ENCODE measurements at regions not wholly inside any gene's neighbourhood (a gene's known extent, or its start where the extent isn't known, plus 50 kb on each side); places are given as distances from the start of the nearest gene placed in this dataset.

DNA sequence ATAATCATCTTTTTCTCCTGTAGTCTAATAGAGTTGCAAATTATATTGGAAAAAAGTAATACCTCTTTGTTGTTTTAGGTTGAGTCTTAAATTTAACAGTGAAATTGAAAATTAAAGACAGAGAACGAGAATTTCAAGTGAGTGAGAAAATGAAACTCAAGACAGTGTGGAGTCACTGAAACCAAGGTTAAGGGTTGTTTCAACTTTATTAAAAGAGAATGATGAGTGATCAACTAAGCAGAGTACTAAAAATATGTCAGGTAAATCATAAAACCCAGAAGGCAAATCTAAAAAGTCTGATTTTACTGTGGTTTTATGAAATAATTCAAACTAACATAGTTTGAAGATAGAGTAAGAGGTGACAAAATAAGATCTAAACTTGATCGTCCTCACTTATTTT, 782.5 kb upstream of the SEMA6D start:
- H3K27ac Mint-ChIP-seq (ENCODE audit: unreplicated experiment), result no peak overlapping the region
- DNase-seq (ENCODE audit: low read depth) (no peak), FAIRE-seq (peak; percentile 9)
- no peaks in the 10 kb centered on the region for H3K36me3 ChIP-seq (ENCODE audit: insufficient read depth, low read length)
- peaks cover 2% of the 10 kb centered on the region for H3K9me3 ChIP-seq (ENCODE audit: insufficient read depth, low read depth, low read length)
- no peak overlapping the region for H2AFZ ChIP-seq (ENCODE audit: low read depth, low read length)
- H3K4me1 ChIP-seq (ENCODE audit: insufficient read depth, low read length), result no peaks in the 10 kb centered on the region
- no peaks in the 10 kb centered on the region for H3K27me3 ChIP-seq (ENCODE audit: insufficient read depth, low read length)
- H3K36me3 Mint-ChIP-seq (ENCODE audit: low read depth, unreplicated experiment), result no peaks in the 10 kb centered on the region
- no peak for TF ChIP-seq EZH2 (IDR thresholded peaks at IDR 0.05; ENCODE audit: insufficient read depth, low read length)
- TF ChIP-seq, protein P1, sequence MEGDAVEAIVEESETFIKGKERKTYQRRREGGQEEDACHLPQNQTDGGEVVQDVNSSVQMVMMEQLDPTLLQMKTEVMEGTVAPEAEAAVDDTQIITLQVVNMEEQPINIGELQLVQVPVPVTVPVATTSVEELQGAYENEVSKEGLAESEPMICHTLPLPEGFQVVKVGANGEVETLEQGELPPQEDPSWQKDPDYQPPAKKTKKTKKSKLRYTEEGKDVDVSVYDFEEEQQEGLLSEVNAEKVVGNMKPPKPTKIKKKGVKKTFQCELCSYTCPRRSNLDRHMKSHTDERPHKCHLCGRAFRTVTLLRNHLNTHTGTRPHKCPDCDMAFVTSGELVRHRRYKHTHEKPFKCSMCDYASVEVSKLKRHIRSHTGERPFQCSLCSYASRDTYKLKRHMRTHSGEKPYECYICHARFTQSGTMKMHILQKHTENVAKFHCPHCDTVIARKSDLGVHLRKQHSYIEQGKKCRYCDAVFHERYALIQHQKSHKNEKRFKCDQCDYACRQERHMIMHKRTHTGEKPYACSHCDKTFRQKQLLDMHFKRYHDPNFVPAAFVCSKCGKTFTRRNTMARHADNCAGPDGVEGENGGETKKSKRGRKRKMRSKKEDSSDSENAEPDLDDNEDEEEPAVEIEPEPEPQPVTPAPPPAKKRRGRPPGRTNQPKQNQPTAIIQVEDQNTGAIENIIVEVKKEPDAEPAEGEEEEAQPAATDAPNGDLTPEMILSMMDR (IDR thresholded peaks at IDR 0.05; ENCODE audit: insufficient read depth, low read depth, low read length), result no peak
- no peak overlapping the region for H3K4me2 ChIP-seq (ENCODE audit: low read length)
- H3K9me3 Mint-ChIP-seq (ENCODE audit: unreplicated experiment), result no peaks in the 10 kb centered on the region
- H3K27me3 Mint-ChIP-seq (ENCODE audit: low read depth, unreplicated experiment), result no peaks in the 10 kb centered on the region
- no peak overlapping the region for H3K27ac ChIP-seq (ENCODE audit: low read depth, low read length)
- H3K9ac ChIP-seq (ENCODE audit: low read length), result no peak overlapping the region
- H3K4me1 Mint-ChIP-seq (ENCODE audit: low read depth, unreplicated experiment), result no peaks in the 10 kb centered on the region
- no peaks in the 10 kb centered on the region for H4K20me1 ChIP-seq (ENCODE audit: insufficient read depth, low read length)
- H3K4me3 ChIP-seq (ENCODE audit: insufficient read depth, low read depth, low read length), result no peak overlapping the region
- no peaks in the 10 kb centered on the region for H3K79me2 ChIP-seq (ENCODE audit: insufficient read depth, low read length)
- H3K4me3 Mint-ChIP-seq (ENCODE audit: unreplicated experiment), result no peak overlapping the region

DNA sequence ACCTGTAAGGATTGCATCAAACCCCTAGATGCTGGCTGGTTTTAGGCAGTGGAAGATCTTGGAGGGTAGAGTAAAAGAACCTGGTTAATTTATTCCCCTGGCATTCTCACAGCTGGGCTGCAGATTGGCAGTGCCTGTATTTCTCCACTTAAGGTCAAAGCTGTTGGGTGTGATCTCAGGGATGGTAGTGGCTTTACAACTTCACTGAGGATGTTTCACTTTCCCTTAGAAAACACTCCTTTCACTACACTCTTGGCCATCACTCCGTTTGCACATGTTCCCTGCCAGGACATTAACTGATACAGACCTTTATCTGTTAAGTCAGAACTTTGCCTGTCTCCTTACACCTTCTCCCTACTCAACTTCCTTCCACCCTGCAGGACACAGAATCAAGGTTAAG, 779.1 kb upstream of the SEMA6D start:
- Histone ChIP-seq H3K4me3 (ENCODE audit: insufficient read depth, low read depth, low read length) (no peak overlapping the region), H3K27ac (ENCODE audit: low read depth, low read length) (no peak overlapping the region), H3K4me1 (ENCODE audit: insufficient read depth, low read length) (no peaks in the 10 kb centered on the region), H3K4me2 (ENCODE audit: low read length) (no peak overlapping the region), H4K20me1 (ENCODE audit: insufficient read depth, low read length) (no peaks in the 10 kb centered on the region), H3K9me3 (ENCODE audit: insufficient read depth, low read depth, low read length) (peaks cover 2% of the 10 kb centered on the region), H2AFZ (ENCODE audit: low read depth, low read length) (no peak overlapping the region), H3K27me3 (ENCODE audit: insufficient read depth, low read length) (no peaks in the 10 kb centered on the region), H3K36me3 (ENCODE audit: insufficient read depth, low read length) (no peaks in the 10 kb centered on the region), H3K9ac (ENCODE audit: low read length) (no peak overlapping the region), H3K79me2 (ENCODE audit: insufficient read depth, low read length) (no peaks in the 10 kb centered on the region)
- DNase-seq (ENCODE audit: low read depth) (no peak), FAIRE-seq (no peak)
- no peak overlapping the region for H3K27ac Mint-ChIP-seq (ENCODE audit: unreplicated experiment)
- no peaks in the 10 kb centered on the region for H3K36me3 Mint-ChIP-seq (ENCODE audit: low read depth, unreplicated experiment)
- no peaks in the 10 kb centered on the region for H3K9me3 Mint-ChIP-seq (ENCODE audit: unreplicated experiment)
- no peak overlapping the region for H3K4me3 Mint-ChIP-seq (ENCODE audit: unreplicated experiment)
- TF ChIP-seq, protein P1 (IDR thresholded peaks at IDR 0.05; ENCODE audit: insufficient read depth, low read depth, low read length), result no peak
- TF ChIP-seq EZH2 (IDR thresholded peaks at IDR 0.05; ENCODE audit: insufficient read depth, low read length), result no peak
- H3K4me1 Mint-ChIP-seq (ENCODE audit: low read depth, unreplicated experiment), result no peaks in the 10 kb centered on the region
- H3K27me3 Mint-ChIP-seq (ENCODE audit: low read depth, unreplicated experiment), result no peaks in the 10 kb centered on the region

DNA sequence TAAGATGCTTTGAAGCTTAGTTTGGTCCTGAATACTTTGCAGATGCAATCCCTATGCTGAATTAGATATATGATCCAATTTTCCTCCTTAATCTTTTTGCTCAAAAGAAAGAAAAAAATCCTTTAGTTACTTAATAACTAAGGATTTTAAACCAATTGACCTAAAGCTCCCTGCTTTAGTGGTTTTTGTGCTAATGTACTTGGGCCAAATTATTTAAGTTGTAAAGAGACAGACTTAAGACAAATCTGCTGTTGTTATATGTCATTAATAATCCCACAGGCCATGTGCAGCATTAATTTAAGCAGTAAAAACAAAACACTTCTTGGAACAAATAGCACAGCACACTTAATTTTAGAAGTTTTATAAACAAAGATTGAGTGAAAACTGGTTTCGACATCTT, 776.1 kb upstream of the SEMA6D start:
- no peaks in the 10 kb centered on the region for H4K20me1 ChIP-seq (ENCODE audit: insufficient read depth, low read length)
- no peak overlapping the region for H3K27ac ChIP-seq (ENCODE audit: low read depth, low read length)
- TF ChIP-seq, protein P1 (IDR thresholded peaks at IDR 0.05; ENCODE audit: insufficient read depth, low read depth, low read length), result no peak
- TF ChIP-seq EZH2 (IDR thresholded peaks at IDR 0.05; ENCODE audit: insufficient read depth, low read length), result no peak
- no peaks in the 10 kb centered on the region for H3K27me3 ChIP-seq (ENCODE audit: insufficient read depth, low read length)
- Mint-ChIP-seq H3K9me3 (ENCODE audit: unreplicated experiment) (no peaks in the 10 kb centered on the region), H3K4me3 (ENCODE audit: unreplicated experiment) (no peak overlapping the region), H3K27me3 (ENCODE audit: low read depth, unreplicated experiment) (no peaks in the 10 kb centered on the region), H3K4me1 (ENCODE audit: low read depth, unreplicated experiment) (no peaks in the 10 kb centered on the region), H3K27ac (ENCODE audit: unreplicated experiment) (no peak overlapping the region), H3K36me3 (ENCODE audit: low read depth, unreplicated experiment) (no peaks in the 10 kb centered on the region)
- no peaks in the 10 kb centered on the region for H3K4me1 ChIP-seq (ENCODE audit: insufficient read depth, low read length)
- no peak overlapping the region for H3K4me3 ChIP-seq (ENCODE audit: insufficient read depth, low read depth, low read length)
- no peaks in the 10 kb centered on the region for H3K79me2 ChIP-seq (ENCODE audit: insufficient read depth, low read length)
- no peaks in the 10 kb centered on the region for H3K9me3 ChIP-seq (ENCODE audit: insufficient read depth, low read depth, low read length)
- H3K36me3 ChIP-seq (ENCODE audit: insufficient read depth, low read length), result no peaks in the 10 kb centered on the region
- H3K4me2 ChIP-seq (ENCODE audit: low read length), result no peak overlapping the region
- no peak for FAIRE-seq
- no peak overlapping the region for H3K9ac ChIP-seq (ENCODE audit: low read length)
- no peak overlapping the region for H2AFZ ChIP-seq (ENCODE audit: low read depth, low read length)
- DNase-seq (ENCODE audit: low read depth), result no peak

All from astrocyte (in vitro differentiated cells and primary cell).